ENCODE measurements at regions not wholly inside any gene's neighbourhood (a gene's known extent, or its start where the extent isn't known, plus 50 kb on each side); places are given as distances from the start of the nearest gene placed in this dataset.

GRCh38 chr16:86286991-86287663, 223.2 kb upstream of the FOXF1 start:
- no peak for DNase-seq

GRCh38 chr16:86287664-86288201, 222.6 kb upstream of the FOXF1 start:
- no peak for DNase-seq

GRCh38 chr16:86288716-86289294, 221.5 kb upstream of the FOXF1 start:
- DNase-seq: no peak

- DNase-seq: no peak
These were observed 221.0 kb upstream of the FOXF1 start for GRCh38 chr16:86289304-86289703.

DNA sequence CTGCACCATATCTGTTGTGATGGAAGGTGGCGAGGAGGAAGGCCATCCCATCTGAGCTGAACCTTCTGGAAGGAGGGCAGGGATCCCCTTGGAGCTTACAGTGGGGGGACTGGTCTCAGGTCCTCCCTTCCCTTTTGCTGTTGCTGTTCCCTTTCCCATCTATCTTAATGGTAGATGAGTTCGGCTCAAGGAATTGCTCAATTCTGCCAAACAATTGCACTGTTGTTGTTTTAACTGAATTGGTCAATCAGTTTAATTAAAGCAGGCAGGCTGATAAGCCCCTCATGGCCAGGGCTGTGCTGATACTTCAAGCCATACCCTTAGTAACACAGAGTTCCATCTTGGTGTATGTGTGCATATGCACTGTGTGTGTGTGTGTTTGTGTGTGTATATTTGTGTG, 220.4 kb upstream of the FOXF1 start:
- no peak for DNase-seq

DNA sequence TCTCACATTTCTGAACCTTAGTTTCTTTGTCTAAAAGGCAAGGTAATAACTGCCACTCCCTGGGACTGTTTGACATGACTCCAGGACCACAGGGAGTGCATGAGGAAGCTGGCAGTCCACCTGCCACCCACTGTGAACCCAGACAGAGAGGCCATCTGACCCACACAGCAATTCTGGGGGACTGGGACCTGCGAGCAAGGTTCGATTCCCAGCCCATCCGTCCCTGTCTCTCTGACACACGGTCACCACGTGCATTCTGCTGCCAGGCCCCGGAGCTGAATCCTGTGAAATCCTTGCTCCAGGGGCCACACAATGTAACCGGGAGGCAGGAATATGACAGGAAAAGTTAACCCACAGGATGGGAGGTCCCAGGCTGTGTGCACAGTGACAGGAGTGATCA, 218.8 kb upstream of the FOXF1 start:
- no peak for DNase-seq

GRCh38 chr16:86292171-86292775, 218.1 kb upstream of the FOXF1 start:
- DNase-seq: no peak

GRCh38 chr16:86292942-86293341, 217.4 kb upstream of the FOXF1 start:
- DNase-seq: no peak

GRCh38 chr16:86293906-86294305, 216.4 kb upstream of the FOXF1 start:
- no peak for DNase-seq

DNA sequence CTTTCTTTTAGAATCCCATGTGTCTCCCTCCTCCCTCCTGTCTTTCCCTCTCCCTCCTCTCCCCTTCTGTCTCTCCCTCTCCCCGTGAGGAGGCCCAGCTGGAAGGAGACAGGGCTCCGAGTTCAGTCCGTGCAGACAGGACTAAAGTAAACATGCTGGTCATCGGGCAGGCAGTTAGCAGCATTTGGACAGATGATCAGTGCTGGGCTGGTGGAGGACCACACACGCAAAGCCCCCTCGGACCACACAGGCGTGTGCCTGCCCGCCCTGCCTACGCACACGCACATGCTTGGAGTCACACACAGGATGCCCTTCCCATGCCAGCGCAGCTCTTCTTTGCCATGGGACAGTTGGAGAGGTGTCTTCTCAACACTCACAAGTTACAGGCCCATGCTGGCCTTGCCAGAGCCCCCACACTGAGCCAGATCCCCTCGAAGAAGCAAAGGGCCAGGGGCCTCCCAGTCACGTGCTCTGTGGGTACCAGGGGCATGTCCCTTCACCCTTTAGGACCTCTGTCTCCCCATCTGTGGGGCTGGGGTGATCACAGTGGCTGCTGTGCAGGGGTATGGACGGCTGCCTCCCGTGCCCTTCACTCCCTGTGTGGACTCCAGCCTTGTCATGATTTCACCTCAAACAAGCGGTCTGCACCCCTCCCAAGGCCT, 215.7 kb upstream of the FOXF1 start:
- DNase-seq: no peak

DNA sequence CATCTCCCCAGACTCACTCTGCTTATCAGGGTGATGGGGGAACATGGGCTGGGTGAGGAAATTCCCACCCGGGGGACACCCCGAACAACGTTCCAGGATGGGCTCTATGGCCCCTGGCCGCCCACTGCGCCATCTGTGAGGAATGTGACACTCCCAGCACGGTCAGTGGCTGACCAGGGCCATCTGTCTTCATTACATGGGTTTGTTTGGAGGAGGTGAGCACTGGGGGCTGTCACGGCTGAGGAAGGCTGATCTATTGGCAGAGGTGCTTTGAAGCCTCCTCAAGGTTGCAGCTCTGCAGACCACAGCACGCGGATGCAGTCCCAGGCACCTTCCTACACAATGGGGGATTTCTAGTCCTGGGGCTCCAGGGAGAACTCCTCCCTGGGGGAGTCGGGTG, 214.1 kb upstream of the FOXF1 start:
- no peak for DNase-seq

- DNase-seq: no peak
These were observed 212.9 kb upstream of the FOXF1 start for GRCh38 chr16:86297391-86297790.

DNA sequence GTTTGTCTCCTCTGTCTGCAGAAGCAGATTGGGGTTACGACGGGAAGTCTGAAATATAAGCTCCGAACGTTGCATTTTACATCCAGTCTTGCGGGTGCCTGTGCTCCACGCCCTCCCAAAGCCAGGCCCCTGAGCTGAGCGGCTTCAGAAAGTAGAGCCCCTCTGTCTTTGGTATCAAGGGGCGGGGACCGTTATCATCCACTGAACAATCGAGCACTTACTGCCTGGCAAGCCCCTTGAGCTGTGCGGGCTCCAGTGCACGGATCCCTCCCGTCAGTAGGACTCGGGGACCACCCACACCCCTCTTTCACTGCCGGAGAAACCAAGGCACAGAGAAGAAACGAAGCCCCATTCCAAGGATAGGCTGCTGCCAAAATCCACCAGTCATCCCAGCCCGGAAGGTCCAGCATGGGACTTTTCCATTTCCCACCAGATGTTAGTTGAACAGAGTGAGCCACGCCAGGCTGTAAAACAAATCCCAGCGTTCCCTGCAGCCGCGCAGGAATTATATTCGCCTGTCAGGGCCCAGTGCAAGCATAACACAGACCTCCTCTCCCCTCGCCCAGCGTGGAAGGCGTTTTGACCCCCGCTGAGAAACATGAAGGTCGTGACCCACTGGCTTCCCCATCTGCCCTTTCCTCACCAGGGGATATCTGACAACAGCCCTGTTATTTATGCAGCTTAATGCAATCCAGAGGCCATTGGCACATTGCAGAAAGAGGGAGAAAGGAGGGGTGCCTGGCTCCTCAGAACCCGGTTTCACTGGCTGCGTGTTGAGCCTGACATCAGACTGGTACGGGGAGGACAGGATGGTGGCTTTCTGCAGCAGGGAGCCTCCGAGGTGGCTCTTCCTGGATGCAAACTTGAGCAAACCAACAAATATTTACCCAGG, 212.2 kb upstream of the FOXF1 start:
- no peak for DNase-seq

DNA sequence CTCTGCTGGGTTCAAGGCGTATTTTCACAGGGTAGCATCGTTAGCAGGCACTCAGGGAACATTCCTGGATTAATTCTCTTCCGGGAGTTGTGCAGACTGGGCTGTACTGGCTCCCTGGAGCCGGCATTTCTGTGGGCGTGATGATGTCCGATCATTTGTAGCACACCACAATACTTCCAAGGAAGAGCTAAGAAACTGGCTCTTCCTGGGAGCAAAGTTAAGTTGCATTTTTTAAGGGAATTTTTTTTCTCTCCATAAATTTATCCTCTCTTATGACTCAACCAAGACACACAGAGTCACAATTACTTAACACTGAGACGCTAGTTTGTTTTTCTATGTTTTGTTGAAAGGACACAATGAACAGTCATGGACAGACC, 211.6 kb upstream of the FOXF1 start:
- no peak for DNase-seq

DNA sequence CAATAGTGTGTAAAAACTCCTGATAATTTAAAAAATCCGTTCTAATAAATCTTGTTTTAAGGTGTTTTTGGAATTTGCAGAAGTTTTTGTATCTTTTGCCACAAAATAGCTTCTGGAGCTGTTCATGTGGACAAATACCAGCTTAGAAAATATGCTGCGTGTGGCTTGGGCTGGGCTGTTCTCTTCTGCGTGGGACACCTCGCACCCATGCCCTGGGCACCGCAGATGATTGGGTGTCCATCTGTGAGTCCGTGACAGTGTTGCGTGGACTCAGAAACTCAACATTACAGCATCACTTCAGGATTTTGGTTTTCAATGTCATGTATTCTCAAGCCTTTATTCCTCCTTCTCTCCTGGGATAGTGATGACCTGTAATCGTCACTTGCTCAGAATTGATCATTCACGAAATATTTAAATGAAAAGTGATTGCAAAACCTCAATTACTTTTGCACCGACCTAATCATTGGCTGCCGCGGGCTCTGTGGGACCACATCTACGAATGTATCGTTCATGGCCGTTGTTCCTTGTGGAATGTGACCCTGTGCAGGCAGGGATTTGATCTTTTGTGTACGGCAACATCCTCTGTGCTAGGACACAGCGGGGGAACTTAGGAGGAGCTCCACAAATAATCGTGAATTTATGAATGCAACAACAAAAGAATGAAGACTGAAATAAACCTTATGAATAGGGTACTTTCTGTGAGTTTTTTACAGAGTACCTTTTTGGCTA, 210.3 kb upstream of the FOXF1 start:
- DNase-seq: no peak

DNA sequence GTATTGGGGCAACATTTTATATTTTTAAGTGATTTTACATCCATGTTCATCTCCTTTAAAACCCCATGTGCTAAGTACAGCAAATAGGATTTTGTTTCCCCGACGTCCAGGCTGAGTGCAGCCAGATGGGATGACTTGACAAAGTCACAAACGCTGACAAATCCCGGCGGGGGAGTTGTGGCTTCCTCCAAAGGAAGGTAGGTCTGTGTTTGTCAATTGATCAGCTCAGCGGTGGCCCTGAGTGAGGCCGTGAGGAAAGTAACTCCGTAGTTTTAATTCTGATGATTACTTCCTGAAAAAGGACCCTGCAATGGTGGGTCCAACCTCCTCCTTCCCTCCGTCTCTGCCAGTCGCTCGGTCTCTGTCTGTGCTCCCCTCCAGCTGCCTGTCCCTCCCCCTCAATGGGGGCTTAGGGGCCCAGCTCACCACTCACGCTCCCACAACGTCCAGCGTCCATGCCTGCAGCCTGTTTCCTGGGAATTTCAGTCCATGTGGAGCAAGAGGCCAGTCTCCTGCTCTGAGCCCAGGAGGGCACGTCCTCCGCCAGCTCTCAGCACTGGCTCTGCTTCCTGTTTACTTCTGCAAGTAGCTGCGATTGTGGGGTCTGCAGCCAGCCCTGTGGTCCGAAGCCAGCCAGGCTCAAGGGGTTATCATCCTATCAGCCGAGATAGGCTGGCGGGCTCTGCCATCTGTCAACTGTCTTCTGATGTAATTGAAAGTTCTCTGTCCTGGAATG, 209.4 kb upstream of the FOXF1 start:
- no peak for DNase-seq

DNA sequence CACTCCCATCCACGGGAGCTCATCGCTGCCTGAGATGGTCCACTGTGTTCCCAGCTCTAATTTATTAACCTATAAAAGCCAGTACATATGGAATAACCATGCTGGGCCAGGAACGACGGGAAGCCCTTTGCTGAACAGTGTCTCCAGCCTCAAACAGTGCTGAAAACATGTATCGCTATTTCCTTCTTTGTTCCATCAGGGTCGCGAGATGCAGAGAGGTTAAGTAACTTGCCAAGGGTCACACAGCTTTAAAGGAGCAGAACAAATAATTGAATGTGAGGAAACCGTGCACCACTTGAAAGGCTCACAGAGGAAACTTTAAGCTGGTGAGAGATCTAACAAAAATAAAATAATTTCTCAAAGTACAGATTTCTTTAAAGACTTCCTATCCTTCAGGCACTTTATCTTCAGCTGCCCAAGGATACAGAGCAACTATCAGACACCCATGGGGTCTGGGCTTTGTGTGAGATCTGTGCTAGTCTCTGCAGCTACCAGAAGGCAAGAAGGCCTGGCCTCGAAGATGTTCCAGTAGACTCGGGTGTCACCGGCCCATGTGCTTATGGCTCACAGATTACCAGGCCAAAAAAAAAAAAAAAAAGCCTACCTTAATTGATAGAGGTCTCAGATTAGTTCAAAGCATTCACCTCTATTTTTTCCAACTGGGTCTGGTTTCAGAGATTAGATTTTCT, 207.8 kb upstream of the FOXF1 start:
- no peak for DNase-seq

DNA sequence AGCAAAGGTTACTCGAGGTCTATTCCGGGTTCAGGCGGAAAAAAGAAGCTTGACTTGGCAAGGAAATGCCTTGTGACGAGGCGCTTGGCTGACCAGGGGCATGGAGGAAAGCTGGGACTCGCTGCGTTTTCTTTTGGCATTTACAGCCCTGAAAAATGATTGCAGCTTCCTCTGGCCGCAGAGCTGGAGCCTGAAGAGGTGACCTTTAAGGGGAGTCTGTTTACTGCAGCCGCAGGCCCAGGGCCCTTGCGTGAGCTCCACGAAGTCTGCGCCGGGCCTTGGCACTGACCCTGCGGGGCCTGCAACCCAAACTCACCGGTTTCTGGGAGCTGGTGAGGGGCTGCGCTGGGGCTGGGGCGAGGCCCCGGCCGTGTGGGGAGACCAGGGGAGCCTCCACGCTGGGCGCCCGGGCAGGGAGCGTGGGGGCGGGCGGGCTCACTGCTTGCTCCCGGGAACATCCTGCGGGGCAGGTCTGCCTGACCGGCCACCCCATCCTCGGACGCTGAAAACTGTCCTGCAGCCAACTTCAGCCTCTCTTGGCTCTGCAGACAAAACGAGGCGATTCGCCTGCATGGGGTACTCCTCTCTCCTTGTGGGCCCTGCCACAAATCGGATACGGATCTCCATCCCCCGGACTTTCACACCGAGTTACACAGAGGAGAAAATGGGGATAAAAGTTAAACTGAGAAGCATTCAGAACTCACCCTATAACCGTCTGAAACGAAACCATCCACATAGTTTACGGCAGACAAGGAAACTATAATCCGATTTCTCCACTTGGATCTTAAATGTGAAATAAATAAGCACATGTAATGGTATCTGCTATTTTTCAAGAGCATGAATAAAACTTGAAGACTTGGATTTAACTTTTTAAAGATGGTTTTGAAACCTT, 206.3 kb upstream of the FOXF1 start:
- no peak for DNase-seq

DNA sequence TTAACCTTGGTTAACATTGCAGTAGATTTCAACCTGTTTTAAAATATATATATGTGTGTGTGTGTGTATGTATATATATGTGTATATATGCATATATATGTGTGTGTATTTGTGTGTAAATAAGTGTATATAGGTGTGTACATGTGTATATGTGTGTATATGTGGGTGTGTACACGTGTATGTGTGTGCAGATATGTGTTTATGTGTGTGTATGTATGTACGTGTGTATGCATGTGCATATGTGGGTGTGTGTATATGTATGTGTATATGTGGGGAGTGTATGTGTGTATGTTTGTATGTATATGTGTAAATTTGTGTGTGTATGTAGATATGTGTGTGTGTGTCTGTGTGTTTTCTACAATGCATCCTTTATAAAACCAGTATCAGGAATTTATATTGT, 205.5 kb upstream of the FOXF1 start:
- no peak for DNase-seq

GRCh38 chr16:86305440-86305839, 204.9 kb upstream of the FOXF1 start:
- no peak for DNase-seq
